ENCODE measurements at regions not wholly inside any gene's neighbourhood (a gene's known extent, or its start where the extent isn't known, plus 50 kb on each side); places are given as distances from the start of the nearest gene placed in this dataset.
"Not testable (repeated sequence)": the region's sequence is repeated elsewhere in the genome, so short reads cannot be mapped to it uniquely, and the experiment has no call there.

GRCh38 chr5:164145458-164145857, 640.0 kb downstream of the MAT2B start:
- DNase-seq: no peak

DNA sequence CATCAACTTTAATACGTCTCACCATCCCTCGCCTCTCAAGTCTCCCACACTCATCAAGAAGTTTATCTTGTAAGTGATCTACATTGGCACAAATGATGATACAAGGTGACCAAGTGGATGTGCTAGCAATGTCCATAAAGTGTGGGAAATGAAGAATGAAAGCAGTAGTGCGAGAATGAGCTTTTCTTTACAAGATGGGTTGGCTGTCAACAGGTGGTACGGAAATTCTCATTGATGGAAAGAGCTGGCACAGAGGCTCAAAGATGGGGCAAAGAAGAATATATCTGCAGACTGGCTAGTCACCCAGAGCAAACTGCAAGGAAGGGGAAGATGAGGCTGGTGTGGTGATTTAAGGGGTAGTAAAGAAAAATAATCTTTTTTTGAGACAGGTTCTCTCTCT, 640.8 kb downstream of the MAT2B start:
- no peak for DNase-seq

DNA sequence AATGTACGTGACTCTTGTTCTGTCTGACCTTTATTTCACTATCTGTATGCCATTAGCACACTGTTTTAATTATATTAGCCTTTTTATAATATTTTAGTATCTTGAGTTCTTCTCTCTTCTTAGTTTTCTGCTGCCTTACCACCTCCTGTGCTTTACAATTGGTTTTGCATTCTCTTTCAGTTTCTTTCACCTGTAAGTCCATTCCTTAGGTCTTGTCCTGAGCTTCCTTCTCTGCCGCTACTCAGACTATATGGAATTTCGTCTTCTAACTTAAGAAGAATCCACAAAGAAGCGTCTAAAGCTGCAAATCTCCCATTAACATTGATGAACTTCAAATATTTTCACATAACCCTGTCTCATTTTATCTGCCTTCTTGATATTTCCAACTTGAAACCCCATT, 642.9 kb downstream of the MAT2B start:
- no peak for DNase-seq

DNA sequence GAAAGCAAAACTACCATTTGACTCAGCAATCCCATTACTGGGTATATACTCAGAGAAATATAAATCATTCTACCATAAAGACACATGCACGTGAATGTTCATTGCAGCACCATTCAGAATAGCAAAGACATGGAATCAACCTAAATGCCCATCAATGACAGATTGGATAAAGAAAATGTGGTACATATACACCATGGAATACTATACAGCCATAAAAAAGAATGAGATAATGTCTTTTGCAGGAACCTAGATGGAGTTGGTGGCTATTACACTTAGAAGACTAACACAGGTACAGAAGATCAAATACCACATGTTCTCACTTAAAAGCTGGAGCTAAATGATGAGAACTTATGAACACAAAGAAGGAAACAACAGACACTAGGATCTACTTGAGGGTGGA, 647.1 kb downstream of the MAT2B start:
- not testable (repeated sequence) for DNase-seq

DNA sequence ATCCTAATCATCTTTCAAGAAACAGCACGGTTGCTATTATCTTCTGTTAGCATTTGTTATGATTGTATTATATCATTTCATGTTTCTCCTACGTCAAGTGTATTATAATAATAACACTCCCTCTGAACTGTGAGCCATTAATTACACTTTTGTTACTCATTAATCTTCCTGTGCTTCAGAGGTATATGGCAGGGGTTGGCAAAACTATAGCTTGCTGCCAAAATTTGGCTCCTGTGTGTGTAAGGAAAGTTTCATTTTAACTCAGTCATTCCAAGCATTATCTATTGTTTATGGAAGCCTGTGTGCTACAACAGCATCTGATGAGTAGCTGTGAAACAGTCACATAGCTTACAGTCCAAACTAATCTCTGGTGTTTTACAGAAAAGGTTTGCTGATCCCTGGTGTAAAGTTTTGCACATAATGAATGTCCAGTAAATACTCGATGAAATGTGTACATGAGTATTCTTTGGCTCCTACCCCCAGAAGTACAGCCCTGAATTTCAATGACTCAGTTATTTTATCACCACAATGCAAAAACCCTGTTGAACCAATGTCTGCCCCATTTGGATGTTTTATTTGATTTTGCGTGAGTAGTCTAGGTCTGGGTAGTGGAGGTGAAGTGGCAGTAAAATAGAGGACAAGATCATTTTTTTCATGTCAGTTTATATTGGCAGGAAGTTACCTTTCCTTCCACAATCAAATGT, 648.2 kb downstream of the MAT2B start:
- DNase-seq: no peak

DNA sequence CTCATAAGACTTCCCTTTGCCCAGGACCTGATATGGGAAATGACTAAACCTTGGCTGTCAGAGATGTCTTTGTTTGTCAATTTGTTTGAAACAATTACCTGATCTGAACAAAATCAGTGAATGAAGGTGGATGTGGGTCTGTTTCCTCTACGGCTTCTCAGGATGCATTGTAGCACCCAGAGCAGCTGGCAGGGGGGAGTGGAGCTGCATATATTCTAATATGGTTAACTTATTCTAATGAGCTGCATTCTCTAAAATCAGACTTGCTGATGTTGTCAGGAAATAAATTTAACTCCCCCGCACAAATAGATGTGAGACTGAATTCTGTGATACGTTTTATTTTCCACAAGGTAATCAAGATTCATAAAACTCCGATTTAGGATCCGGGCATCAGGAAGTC, 665.4 kb downstream of the MAT2B start:
- no peak for DNase-seq

GRCh38 chr5:164175083-164175482, 669.7 kb downstream of the MAT2B start:
- DNase-seq: no peak

- DNase-seq: no peak
Observed at GRCh38 chr5:164179406-164179805, 674.0 kb downstream of the MAT2B start.

- DNase-seq: no peak
Observed at GRCh38 chr5:164181604-164182003, 676.2 kb downstream of the MAT2B start.

GRCh38 chr5:164184158-164184557, 678.7 kb downstream of the MAT2B start:
- DNase-seq: no peak

DNA sequence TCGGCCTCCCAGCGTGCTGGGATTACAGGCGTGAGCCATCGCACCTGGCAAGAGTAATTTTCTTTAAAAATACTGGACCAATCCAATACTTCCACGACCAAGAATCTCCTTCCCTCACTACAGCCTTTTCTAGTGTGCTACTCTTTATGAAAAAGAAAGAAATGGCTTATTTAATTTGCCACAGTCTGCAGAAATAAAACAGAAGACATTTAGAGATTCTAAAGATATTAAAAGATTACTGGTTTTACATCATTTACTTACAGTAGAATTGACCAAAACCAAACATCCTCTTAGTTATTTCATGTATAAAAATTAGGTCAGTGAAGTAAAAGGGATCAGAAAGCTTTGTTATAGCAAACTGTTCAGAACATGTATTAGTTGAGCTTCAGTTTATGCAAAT, 679.6 kb downstream of the MAT2B start:
- no peak for DNase-seq

DNA sequence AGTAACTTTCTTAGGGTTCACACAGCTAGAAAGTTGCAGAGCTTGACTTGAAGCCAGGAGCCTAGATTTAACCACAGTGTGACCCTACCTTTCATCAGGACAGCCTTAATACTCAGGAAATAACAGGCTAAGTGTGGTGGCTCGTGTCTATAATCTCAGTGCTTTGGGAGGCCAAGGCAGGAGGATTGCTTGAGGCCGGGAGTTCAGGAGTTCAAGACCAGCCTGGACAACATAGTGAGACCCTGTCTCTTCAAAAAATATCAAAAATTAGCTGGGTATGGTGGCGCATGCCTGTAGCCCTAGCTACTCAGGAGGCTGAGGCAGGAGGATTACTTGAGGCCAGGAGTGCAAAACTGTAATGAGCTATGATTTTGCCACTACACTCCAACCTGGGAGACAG, 681.1 kb downstream of the MAT2B start:
- DNase-seq: no peak

DNA sequence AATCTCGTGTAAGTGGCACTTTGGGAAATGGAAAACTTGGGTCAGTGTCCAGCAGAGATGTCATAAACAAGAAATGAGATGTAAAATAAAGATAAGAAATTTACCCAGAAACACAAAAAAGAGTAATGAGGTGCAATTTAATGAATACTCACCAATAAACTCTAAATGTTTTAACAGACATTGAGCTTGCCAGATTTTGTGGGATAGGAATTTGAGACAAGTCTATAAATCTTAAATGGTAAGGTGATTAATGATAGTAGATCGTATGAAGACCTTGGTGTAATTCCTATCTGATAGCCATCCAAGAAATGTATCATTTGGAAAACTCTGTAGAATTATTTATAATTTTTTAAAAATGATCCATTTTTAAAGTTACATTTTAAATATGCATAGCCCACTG, 682.4 kb downstream of the MAT2B start:
- no peak for DNase-seq

- no peak for DNase-seq
Observed at GRCh38 chr5:164188733-164189148, 683.3 kb downstream of the MAT2B start.

DNA sequence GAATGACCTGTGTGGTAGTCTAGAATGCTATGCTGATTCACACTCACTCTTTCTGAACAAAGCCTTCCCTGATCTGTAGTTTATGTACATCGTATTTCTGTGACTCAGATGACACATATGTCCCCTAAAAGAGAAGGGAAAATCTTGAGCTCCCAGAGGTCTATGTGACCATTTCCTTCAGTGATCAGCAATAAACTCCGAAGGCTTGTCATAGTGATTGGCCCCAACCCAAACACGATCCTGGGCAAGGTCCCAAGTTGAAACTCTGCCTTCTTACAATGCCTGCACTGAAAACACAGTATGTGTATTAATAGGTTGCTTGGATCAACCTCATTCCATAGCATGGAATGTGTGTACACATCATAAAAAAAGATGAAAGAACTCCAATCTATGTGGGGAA, 685.8 kb downstream of the MAT2B start:
- no peak for DNase-seq

DNA sequence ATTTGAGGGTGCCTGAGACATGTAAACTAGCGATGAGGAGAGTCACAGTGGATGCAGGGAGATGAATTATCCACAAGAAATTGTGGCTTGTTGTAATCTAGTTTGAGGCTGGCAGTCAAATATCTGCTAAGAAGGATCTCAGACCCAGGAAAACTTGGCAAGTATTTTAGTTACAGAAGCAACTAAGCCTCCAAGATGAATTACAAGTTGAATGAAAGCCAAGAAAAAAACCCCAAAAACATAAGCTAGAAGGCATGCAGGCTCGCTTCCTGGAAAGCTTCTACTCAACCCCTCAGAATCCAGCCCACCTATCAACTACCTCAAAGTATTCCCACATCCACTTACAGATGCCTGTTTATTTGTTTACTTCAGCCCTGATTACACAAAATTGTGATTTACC, 696.9 kb downstream of the MAT2B start:
- no peak for DNase-seq

DNA sequence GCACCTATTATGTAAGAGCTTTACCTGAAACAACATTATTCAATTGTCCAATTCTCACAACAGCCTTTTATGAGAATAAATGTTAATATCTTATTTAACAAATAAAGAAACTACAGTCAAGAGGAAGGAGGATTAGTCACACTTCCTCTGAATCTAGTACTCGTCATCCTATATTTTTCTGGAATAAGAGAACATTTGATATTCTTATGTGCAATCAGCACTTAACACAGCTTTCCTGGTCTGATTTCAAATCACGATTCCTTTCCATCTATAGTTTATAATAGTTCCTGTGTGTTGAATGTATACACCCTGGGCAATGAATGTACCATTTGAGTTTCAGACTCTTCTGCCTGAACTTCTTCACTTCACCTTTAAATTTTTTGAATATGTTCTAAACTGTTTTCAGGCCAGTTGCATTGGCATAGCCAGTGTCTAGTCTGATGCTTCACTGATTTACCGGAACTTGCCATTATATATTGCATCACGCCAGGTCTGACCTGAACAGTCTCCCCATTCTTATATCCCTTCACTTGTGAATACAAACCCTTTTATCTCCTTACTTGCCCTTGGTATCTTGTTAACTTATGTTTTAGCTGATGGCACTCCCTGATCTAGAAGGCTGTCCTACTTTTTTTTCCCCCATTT, 698.3 kb downstream of the MAT2B start:
- no peak for DNase-seq

- DNase-seq: no peak
Observed at GRCh38 chr5:164204338-164204946, 699.0 kb downstream of the MAT2B start.

DNA sequence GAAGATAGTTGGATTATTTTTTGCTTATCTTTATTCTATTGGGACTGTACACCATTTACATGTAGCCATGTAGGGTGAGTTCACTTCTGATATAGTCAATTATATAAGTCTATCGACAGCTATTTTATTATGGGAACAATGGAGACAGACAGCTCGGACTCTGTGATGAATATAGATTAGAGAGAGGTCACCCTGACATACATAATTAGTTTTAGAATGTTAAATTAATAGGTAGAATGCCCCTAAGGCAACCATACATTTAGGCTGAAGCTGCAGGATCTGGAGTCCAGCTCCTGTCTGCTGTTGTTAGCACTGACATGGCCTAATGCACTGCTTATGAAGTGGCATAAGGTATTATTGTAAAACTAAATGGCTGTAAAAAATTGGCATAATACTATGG, 700.8 kb downstream of the MAT2B start:
- DNase-seq: no peak

DNA sequence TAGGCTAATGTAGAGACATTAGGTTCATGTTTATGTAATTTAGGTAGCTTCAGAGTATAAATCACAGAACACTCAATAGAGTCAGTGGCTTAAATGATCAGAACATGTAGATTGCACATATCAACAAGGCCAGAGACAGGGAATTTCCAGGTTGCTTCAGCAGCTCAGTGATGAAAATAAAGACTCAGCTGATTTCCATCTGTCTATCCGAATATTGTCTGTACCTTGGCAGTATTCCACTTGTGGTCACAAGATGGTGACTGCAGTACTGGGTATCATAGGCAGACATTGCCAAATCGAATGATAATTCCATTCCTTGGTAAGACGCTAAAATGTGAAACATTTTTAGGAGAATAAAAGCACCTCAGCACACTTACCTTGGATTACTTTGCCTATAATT, 702.2 kb downstream of the MAT2B start:
- DNase-seq: no peak

- no peak for DNase-seq
Observed at GRCh38 chr5:164210491-164210890, 705.1 kb downstream of the MAT2B start.

GRCh38 chr5:164214698-164215097, 709.3 kb downstream of the MAT2B start:
- no peak for DNase-seq

DNA sequence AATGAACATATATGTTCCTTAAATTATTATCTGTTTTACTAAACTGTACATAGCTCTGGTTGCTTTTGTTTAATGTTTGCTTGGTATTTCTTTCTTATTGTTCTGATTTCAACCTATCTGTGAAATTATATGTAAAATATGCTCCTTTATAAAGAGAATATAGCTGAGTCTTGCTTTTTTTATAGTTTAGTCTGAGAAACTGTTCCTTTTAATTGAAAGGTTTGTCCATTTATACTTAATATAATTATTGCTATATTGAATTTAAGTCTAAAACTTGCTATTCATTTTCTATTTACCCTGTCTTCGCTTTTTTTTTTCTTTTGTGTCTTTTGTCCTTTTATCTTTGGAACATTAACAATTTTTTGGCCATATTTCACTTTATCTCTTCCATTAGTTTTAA, 712.0 kb downstream of the MAT2B start:
- DNase-seq: no peak

GRCh38 chr5:164220522-164220921, 715.1 kb downstream of the MAT2B start:
- no peak for DNase-seq

DNA sequence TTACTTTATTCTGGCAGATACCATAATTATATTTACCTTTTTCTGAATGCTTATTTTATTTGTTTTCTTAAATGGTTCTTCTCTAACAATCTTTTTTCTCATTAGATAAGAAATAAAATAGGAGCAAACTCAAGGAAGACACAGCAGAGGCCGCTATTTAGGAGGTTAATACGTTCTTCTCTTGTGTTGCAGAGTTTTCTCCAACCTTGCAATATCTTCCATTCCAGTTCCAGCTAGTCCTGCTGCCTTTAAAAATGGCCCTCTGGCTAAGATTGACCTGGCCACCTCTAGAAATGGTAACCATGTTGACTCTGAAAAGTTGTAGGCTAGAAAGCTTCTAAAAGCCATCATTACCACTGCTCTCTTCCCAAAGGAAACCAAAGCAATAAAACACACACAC, 718.8 kb downstream of the MAT2B start:
- DNase-seq: no peak

Data from NCI-H1092 treated with DMSO at 0.1 percent for 48 hours (cell line).